HPDE6-E6E7 (cell line): ENCODE measurements at regions not wholly inside any gene's neighbourhood (a gene's known extent, or its start where the extent isn't known, plus 50 kb on each side); places are given as distances from the start of the nearest gene placed in this dataset.

ENCODE experiments used
- DNase-seq: peaks from one replicate; pipeline ENCODE4 v3.0.0; 2011; ENCODE audit warnings: missing footprints; ENCODE audit errors: extremely low spot score

GRCh38 chr20:21968486-21968885 is 263.0 kb downstream of the PAX1 start:
- no peak for DNase-seq

- DNase-seq = no peak
Measured at GRCh38 chr20:21967481-21967880, 262.0 kb downstream of the PAX1 start.

GRCh38 chr20:21956591-21956990 is 251.1 kb downstream of the PAX1 start:
- DNase-seq = no peak

GRCh38 chr20:21947406-21947805 is 241.9 kb downstream of the PAX1 start:
- no peak for DNase-seq

- DNase-seq = no peak
Measured at GRCh38 chr20:21944227-21944626, 238.8 kb downstream of the PAX1 start.

- no peak for DNase-seq
Measured at GRCh38 chr20:21941941-21942805, 236.7 kb downstream of the PAX1 start.

- DNase-seq = no peak
Measured at GRCh38 chr20:21936720-21937380, 231.4 kb downstream of the PAX1 start.

- no peak for DNase-seq
Measured at GRCh38 chr20:21936261-21936660, 230.8 kb downstream of the PAX1 start.

- no peak for DNase-seq
Measured at GRCh38 chr20:21933526-21933925, 228.1 kb downstream of the PAX1 start.

- no peak for DNase-seq
Measured at GRCh38 chr20:21921251-21921650, 215.8 kb downstream of the PAX1 start.

GRCh38 chr20:21920211-21920610 is 214.7 kb downstream of the PAX1 start:
- no peak for DNase-seq

- no peak for DNase-seq
Measured at GRCh38 chr20:21918398-21918797, 212.9 kb downstream of the PAX1 start.

- DNase-seq = no peak
Measured at GRCh38 chr20:21902391-21902790, 196.9 kb downstream of the PAX1 start.

GRCh38 chr20:21901470-21902275 is 196.2 kb downstream of the PAX1 start:
- DNase-seq = no peak

- DNase-seq = no peak
Measured at GRCh38 chr20:21900431-21900830, 195.0 kb downstream of the PAX1 start.

GRCh38 chr20:21874921-21875320 is 169.5 kb downstream of the PAX1 start:
- DNase-seq = no peak

- no peak for DNase-seq
Measured at GRCh38 chr20:21874127-21874526, 168.7 kb downstream of the PAX1 start.

GRCh38 chr20:21873291-21873690 is 167.8 kb downstream of the PAX1 start:
- DNase-seq = no peak

- no peak for DNase-seq
Measured at GRCh38 chr20:21867811-21868210, 162.3 kb downstream of the PAX1 start.

GRCh38 chr20:21867353-21867752 is 161.9 kb downstream of the PAX1 start:
- no peak for DNase-seq

- no peak for DNase-seq
Measured at GRCh38 chr20:21862956-21863355, 157.5 kb downstream of the PAX1 start.

- DNase-seq = no peak
Measured at GRCh38 chr20:21862259-21862946, 156.9 kb downstream of the PAX1 start.
